HEK293T (cell line): ENCODE measurements at regions not wholly inside any gene's neighbourhood (a gene's known extent, or its start where the extent isn't known, plus 50 kb on each side); places are given as distances from the start of the nearest gene placed in this dataset.

Source experiments
- FOXM1 ChIP-seq: fragments of 450-650 bp; IDR thresholded peaks from 2 replicates; pipeline ENCODE4 v1.6.1; 2017; ENCODE audit warnings: mild to moderate bottlenecking, borderline replicate concordance
- HDGF ChIP-seq: fragments of 450-650 bp; IDR thresholded peaks from 2 replicates; pipeline ENCODE4 v1.6.1; 2017; ENCODE audit warnings: antibody characterized with exemption, borderline replicate concordance

DNA sequence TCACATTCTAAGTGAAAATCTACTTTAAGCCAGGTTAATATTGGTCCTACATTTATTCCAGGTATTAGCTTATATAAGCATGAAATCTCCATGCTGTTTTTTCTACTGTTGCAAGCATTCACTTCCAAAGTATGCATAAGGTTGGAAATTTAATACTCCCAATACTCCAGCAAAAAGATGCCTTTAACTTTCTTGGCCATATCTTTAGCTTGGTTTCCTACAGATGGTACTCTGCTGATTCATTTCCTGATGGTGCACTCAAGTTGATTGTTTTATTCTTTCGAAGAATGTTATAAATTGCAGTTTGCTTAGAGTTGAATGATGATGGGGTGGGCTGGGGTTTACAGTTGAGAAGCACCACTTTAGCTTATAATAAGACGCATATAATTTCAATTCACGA is 330.2 kb downstream of the PTTG2 start:
- TF ChIP-seq HDGF (no peak), FOXM1 (no peak)
